Caco-2 (cell line): ENCODE measurements at regions not wholly inside any gene's neighbourhood (a gene's known extent, or its start where the extent isn't known, plus 50 kb on each side); places are given as distances from the start of the nearest gene placed in this dataset.

ENCODE experiments used
- BruUV-seq: library from RNA; stranded (reverse); fragments of 400-500 nt; replicated peaks from 2 replicates; lab custom pipeline; 2021; lab: Mats Ljungman, UMichigan
- CTCF ChIA-PET: fragments of 300-600 bp; sonication (Branson Sonifier 250); formaldehyde crosslinking; loops from one replicate; lab custom pipeline; 2022; ENCODE audit warnings: antibody characterized with exemption; lab: Charles Lee
- POLR2A ChIA-PET: fragments of 300-600 bp; sonication (Branson Sonifier 250); formaldehyde crosslinking; loops from one replicate; lab custom pipeline; 2022; ENCODE audit warnings: antibody characterized with exemption; lab: Charles Lee
- DNase-seq, 2 experiments: peaks; one replicate each; pipeline versions ENCODE4 v3.0.0 to v3.0.0-alpha.2; 2020 to 2022
- H3K27me3 ChIP-seq: replicated peaks from 2 replicates; pipeline ENCODE4 v1.6.0; 2011; ENCODE audit warnings: low read length; ENCODE audit not compliant: control insufficient read depth, insufficient read depth
- H3K36me3 ChIP-seq: 2 replicates; pipeline ENCODE4 v1.5.1; 2011; ENCODE audit warnings: low read length; ENCODE audit not compliant: control insufficient read depth, insufficient read depth
- H3K4me1 ChIP-seq: fragments of 250-450 bp; sonication (Bioruptor Pico); 2 replicates; pipeline ENCODE4 v1.5.1; 2020; ENCODE audit warnings: mild to moderate bottlenecking
- H3K4me3 ChIP-seq: 2 replicates; pipeline ENCODE4 v1.5.1; 2011; ENCODE audit warnings: low read depth, mild to moderate bottlenecking, control low read depth, low read length
- H3K9me3 ChIP-seq: fragments of 250-450 bp; sonication (Bioruptor Pico); 2 replicates; pipeline ENCODE4 v1.5.1; 2020; ENCODE audit warnings: mild to moderate bottlenecking, moderate library complexity
- H3K27ac Mint-ChIP-seq: one replicate; pipeline ENCODE4 v1.8.0; 2022; ENCODE audit warnings: mixed read lengths; ENCODE audit not compliant: unreplicated experiment
- H3K27me3 Mint-ChIP-seq: one replicate; pipeline ENCODE4 v1.8.0; 2022; ENCODE audit warnings: mixed read lengths; ENCODE audit not compliant: insufficient read depth, unreplicated experiment
- H3K36me3 Mint-ChIP-seq: one replicate; pipeline ENCODE4 v1.8.0; 2022; ENCODE audit warnings: mild to moderate bottlenecking, mixed read lengths; ENCODE audit not compliant: insufficient read depth, unreplicated experiment
- H3K4me1 Mint-ChIP-seq: one replicate; pipeline ENCODE4 v1.8.0; 2022; ENCODE audit warnings: low read depth, mixed read lengths; ENCODE audit not compliant: unreplicated experiment
- H3K4me3 Mint-ChIP-seq: one replicate; pipeline ENCODE4 v1.8.0; 2022; ENCODE audit warnings: mild to moderate bottlenecking, moderate library complexity, mixed read lengths; ENCODE audit not compliant: unreplicated experiment
- H3K9me3 Mint-ChIP-seq: one replicate; pipeline ENCODE4 v1.8.0; 2022; ENCODE audit warnings: mixed read lengths; ENCODE audit not compliant: unreplicated experiment
- CTCF ChIP-seq, 2 experiments: fragments of 200-600 bp in 1 of 2; IDR thresholded peaks; 1 replicate in 1 of 2; 2 replicates in 1 of 2; pipeline versions ENCODE4 v1.5.1 to v1.8.0; 2011 to 2022; ENCODE audit warnings: antibody characterized with exemption in 1 of 2, control low read depth in 1 of 2, inconsistent platforms in 1 of 2, low read depth in 1 of 2, low read length in 1 of 2, mild to moderate bottlenecking in 1 of 2, moderate library complexity in 1 of 2; ENCODE audit not compliant: insufficient read depth in 1 of 2, severe bottlenecking in 1 of 2, unreplicated experiment in 1 of 2
- intact Hi-C: fragments of 100-400 bp; cut with micrococcal nuclease; formaldehyde crosslinking; loops from one replicate; pipeline ENCODE4 v1.10.0; 2022; ENCODE audit not compliant: unreplicated experiment

- H3K27ac Mint-ChIP-seq: no peak overlapping the region
- POLR2A ChIA-PET: no interaction called here
- no peak for DNase-seq
- CTCF ChIA-PET: no interaction called here
- no peaks in the 10 kb centered on the region for H3K36me3 Mint-ChIP-seq
- Histone ChIP-seq H3K4me3 (no peak overlapping the region), H3K4me1 (no peaks in the 10 kb centered on the region), H3K36me3 (no peaks in the 10 kb centered on the region), H3K27me3 (no peaks in the 10 kb centered on the region), H3K9me3 (no peaks in the 10 kb centered on the region)
- no peaks in the 10 kb centered on the region for H3K9me3 Mint-ChIP-seq
- no peak overlapping the region for H3K4me3 Mint-ChIP-seq
- intact Hi-C loops: no loop called here
- peaks cover 8% of the 10 kb centered on the region for H3K27me3 Mint-ChIP-seq
- TF ChIP-seq CTCF (IDR thresholded peaks at IDR 0.05; ENCODE audit: insufficient read depth in 1 of 2, low read depth in 1 of 2, low read length in 1 of 2, severe bottlenecking in 1 of 2, unreplicated experiment in 1 of 2): no peak
- H3K4me1 Mint-ChIP-seq: no peaks in the 10 kb centered on the region
- BruUV-seq: no TSS peak
Measured at GRCh38 chr12:67877727-67878126, 111.5 kb upstream of the IFNG-AS1 start.

- H3K9me3 Mint-ChIP-seq: no peaks in the 10 kb centered on the region
- POLR2A ChIA-PET: no interaction called here
- H3K27ac Mint-ChIP-seq: no peak overlapping the region
- no peaks in the 10 kb centered on the region for H3K36me3 Mint-ChIP-seq
- H3K4me3 ChIP-seq: no peak overlapping the region
- CTCF ChIA-PET: no interaction called here
- H3K27me3 Mint-ChIP-seq: peaks cover 11% of the 10 kb centered on the region
- no peaks in the 10 kb centered on the region for H3K4me1 Mint-ChIP-seq
- H3K9me3 ChIP-seq: no peaks in the 10 kb centered on the region
- no peak for DNase-seq
- no peaks in the 10 kb centered on the region for H3K36me3 ChIP-seq
- no peak for TF ChIP-seq CTCF (IDR thresholded peaks at IDR 0.05; ENCODE audit: insufficient read depth in 1 of 2, low read depth in 1 of 2, low read length in 1 of 2, severe bottlenecking in 1 of 2, unreplicated experiment in 1 of 2)
- intact Hi-C loops: no loop called here
- no peak overlapping the region for H3K4me3 Mint-ChIP-seq
- BruUV-seq: no TSS peak
- no peaks in the 10 kb centered on the region for H3K27me3 ChIP-seq
- H3K4me1 ChIP-seq: no peaks in the 10 kb centered on the region
Measured at GRCh38 chr12:67879937-67880336, 109.3 kb upstream of the IFNG-AS1 start.

GRCh38 chr12:67881565-67881964, 107.7 kb upstream of the IFNG-AS1 start:
- peaks cover 10% of the 10 kb centered on the region for H3K27me3 Mint-ChIP-seq
- no peaks in the 10 kb centered on the region for H3K4me1 ChIP-seq
- H3K36me3 Mint-ChIP-seq: no peaks in the 10 kb centered on the region
- H3K4me3 ChIP-seq: no peak overlapping the region
- no peak overlapping the region for H3K27ac Mint-ChIP-seq
- no peaks in the 10 kb centered on the region for H3K9me3 Mint-ChIP-seq
- H3K27me3 ChIP-seq: no peaks in the 10 kb centered on the region
- H3K9me3 ChIP-seq: no peaks in the 10 kb centered on the region
- BruUV-seq: no TSS peak
- no peak for DNase-seq
- TF ChIP-seq CTCF (IDR thresholded peaks at IDR 0.05; ENCODE audit: insufficient read depth in 1 of 2, low read depth in 1 of 2, low read length in 1 of 2, severe bottlenecking in 1 of 2, unreplicated experiment in 1 of 2): no peak
- ChIA-PET POLR2A (no interaction called here), CTCF (no interaction called here)
- no peak overlapping the region for H3K4me3 Mint-ChIP-seq
- intact Hi-C loops: no loop called here
- no peaks in the 10 kb centered on the region for H3K36me3 ChIP-seq
- H3K4me1 Mint-ChIP-seq: no peaks in the 10 kb centered on the region
